Neuronal stem cell (in vitro differentiated cells): ENCODE measurements at regions not wholly inside any gene's neighbourhood (a gene's known extent, or its start where the extent isn't known, plus 50 kb on each side); places are given as distances from the start of the nearest gene placed in this dataset.

ENCODE experiments used
- DNase-seq: peaks from one replicate; pipeline ENCODE4 v3.0.0-alpha.2; 2013; ENCODE audit warnings: low spot score
- H2AFZ ChIP-seq: one replicate; pipeline ENCODE4 v1.6.1; 2013; ENCODE audit warnings: mild to moderate bottlenecking, low read length, inconsistent platforms
- H2AK5ac ChIP-seq: 2 replicates; pipeline ENCODE4 v1.6.1; 2013; ENCODE audit warnings: low read depth, mild to moderate bottlenecking, inconsistent platforms, low read length, moderate library complexity, mixed read lengths
- H2BK120ac ChIP-seq: 2 replicates; pipeline ENCODE4 v1.6.1; 2013; ENCODE audit warnings: low read depth, mild to moderate bottlenecking, inconsistent platforms, low read length, moderate library complexity, mixed read lengths
- H2BK12ac ChIP-seq: one replicate; pipeline ENCODE4 v1.6.1; 2013; ENCODE audit warnings: low read length, inconsistent platforms
- H2BK15ac ChIP-seq: 2 replicates; pipeline ENCODE4 v1.6.1; 2013; ENCODE audit warnings: mild to moderate bottlenecking, low read length, inconsistent platforms, mixed read lengths
- H2BK5ac ChIP-seq: one replicate; pipeline ENCODE4 v1.6.1; 2013; ENCODE audit warnings: inconsistent platforms, mild to moderate bottlenecking, low read length, moderate library complexity
- H3K14ac ChIP-seq: one replicate; pipeline ENCODE4 v1.6.1; 2013; ENCODE audit warnings: low read length, inconsistent platforms
- H3K18ac ChIP-seq: 2 replicates; pipeline ENCODE4 v1.6.1; 2013; ENCODE audit warnings: low read length, inconsistent platforms
- H3K23ac ChIP-seq: 2 replicates; pipeline ENCODE4 v1.6.1; 2013; ENCODE audit warnings: low read depth, mild to moderate bottlenecking, mixed read lengths, low read length, inconsistent platforms; ENCODE audit not compliant: poor library complexity
- H3K27ac ChIP-seq: replicated peaks from 3 replicates; pipeline ENCODE4 v1.5.1; 2013; ENCODE audit warnings: low read length, inconsistent platforms
- H3K27me3 ChIP-seq, 3 experiments: 2 replicates each; pipeline ENCODE4 v1.6.1; 2013; ENCODE audit warnings: low read length in 3 of 3, mild to moderate bottlenecking in 2 of 3, inconsistent platforms in 1 of 3, low read depth in 1 of 3, mixed read lengths in 1 of 3, moderate library complexity in 1 of 3; ENCODE audit not compliant: control insufficient read depth in 3 of 3, insufficient read depth in 3 of 3
- H3K36me3 ChIP-seq, 2 donors: replicated peaks in 1 of 2; 2 replicates each; pipeline ENCODE4 v1.6.1; 2013; ENCODE audit warnings: low read length in 2 of 2; ENCODE audit not compliant: control insufficient read depth in 2 of 2, insufficient read depth in 2 of 2
- H3K4ac ChIP-seq: 2 replicates; pipeline ENCODE4 v1.6.1; 2013; ENCODE audit warnings: inconsistent platforms, mild to moderate bottlenecking, low read length, moderate library complexity
- H3K4me1 ChIP-seq, 2 donors: 1 replicate in 1 of 2; 2 replicates in 1 of 2; pipeline ENCODE4 v1.6.1; 2013; ENCODE audit warnings: low read length in 2 of 2, low read depth in 1 of 2; ENCODE audit not compliant: control insufficient read depth in 2 of 2, insufficient read depth in 1 of 2
- H3K4me2 ChIP-seq: one replicate; pipeline ENCODE4 v1.6.1; 2013; ENCODE audit warnings: mild to moderate bottlenecking, low read length, inconsistent platforms; ENCODE audit not compliant: insufficient read depth, poor library complexity, severe bottlenecking
- H3K4me3 ChIP-seq, 2 donors: 2 replicates each; pipeline ENCODE4 v1.5.1; 2013; ENCODE audit warnings: low read length in 2 of 2, mild to moderate bottlenecking in 2 of 2, inconsistent platforms in 1 of 2, moderate library complexity in 1 of 2
- H3K79me1 ChIP-seq: one replicate; pipeline ENCODE4 v1.6.1; 2013; ENCODE audit warnings: low read depth, mild to moderate bottlenecking, inconsistent platforms, low read length, moderate library complexity
- H3K9ac ChIP-seq: one replicate; pipeline ENCODE4 v1.6.1; 2013; ENCODE audit warnings: mild to moderate bottlenecking, low read depth, low read length, inconsistent platforms; ENCODE audit not compliant: poor library complexity
- H3K9me3 ChIP-seq, 2 donors: replicated peaks in 1 of 2; 2 replicates each; pipeline versions ENCODE3 to v1.6.1; 2013; ENCODE audit warnings: low read length in 2 of 2, mild to moderate bottlenecking in 2 of 2, inconsistent platforms in 1 of 2, low read depth in 1 of 2, mixed read lengths in 1 of 2, moderate library complexity in 1 of 2; ENCODE audit not compliant: control insufficient read depth in 2 of 2, insufficient read depth in 1 of 2
- H4K8ac ChIP-seq: one replicate; pipeline ENCODE4 v1.6.1; 2013; ENCODE audit warnings: low read depth, mild to moderate bottlenecking, inconsistent platforms, low read length, moderate library complexity
- H4K91ac ChIP-seq: one replicate; pipeline ENCODE4 v1.6.1; 2013; ENCODE audit warnings: low read length, low read depth, mild to moderate bottlenecking, inconsistent platforms; ENCODE audit not compliant: poor library complexity
- WGBS, 2 donors: extraction: QIAGEN DNeasy Blood & Tissue Kit; methylation state at CpG; one replicate each; pipeline ENCODE4 v1.1.7; 2013; ENCODE audit warnings: missing lambda C conversion rate in 2 of 2, mixed read lengths in 1 of 2; ENCODE audit not compliant: insufficient read length in 2 of 2, insufficient replicate concordance in 1 of 2; ENCODE audit errors: extremely low coverage in 2 of 2; 5-methylcytosine and 5-hydroxymethylcytosine counted together

DNA sequence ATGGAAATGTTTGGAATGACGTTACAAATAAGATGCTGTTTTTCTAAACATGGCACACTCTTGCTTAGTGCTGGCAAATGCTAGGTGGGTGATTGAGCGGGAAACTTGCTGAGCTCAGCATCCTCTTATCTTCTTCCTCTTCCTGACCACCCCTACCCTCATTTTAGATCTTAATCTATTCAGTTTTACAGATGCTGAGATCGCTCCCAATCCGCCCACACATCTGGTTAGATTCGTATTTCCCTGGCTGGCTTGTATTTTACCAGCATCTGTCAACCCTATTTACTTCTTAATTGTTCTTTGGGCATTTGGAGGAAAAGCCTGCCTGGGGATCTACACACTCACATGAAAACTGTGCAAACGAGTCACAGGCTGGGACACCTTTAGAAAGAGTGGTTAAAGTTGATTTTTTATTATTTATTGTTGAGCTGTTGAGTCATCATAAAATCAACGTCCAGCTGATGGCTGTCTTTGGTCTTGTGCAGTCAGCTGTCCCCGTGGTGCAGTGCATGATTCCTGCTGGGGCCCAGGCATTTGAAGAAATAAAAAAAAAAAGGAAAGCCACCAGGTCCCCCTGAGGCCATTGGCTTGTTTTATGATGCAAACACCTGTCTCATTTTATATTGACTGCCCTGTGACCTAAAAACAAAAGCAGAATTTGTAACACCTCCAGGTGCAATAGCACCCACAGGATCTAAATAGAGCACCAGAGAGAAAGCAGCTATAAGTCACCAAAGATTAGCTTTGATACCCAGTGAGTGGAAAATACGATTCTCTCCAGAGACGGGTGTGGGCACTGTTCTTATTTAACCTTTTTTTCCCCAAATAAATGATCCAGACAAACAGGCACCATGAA is 258.6 kb downstream of the HS3ST3B1 start:
- H3K4me1 ChIP-seq, result peaks cover 0 to 3% of the 10 kb centered on the region in 2 donors
- no peaks in the 10 kb centered on the region for H3K9me3 ChIP-seq
- no peak overlapping the region for H3K4me2 ChIP-seq
- no peak overlapping the region for H3K4me3 ChIP-seq
- no peak overlapping the region for H3K23ac ChIP-seq
- no peak overlapping the region for H4K8ac ChIP-seq
- no peaks in the 10 kb centered on the region for H3K79me1 ChIP-seq
- DNase-seq, result no peak
- H2BK5ac ChIP-seq, result no peak overlapping the region
- H2BK120ac ChIP-seq, result no peak overlapping the region
- H3K27ac ChIP-seq, result no peak overlapping the region
- H2AFZ ChIP-seq, result no peak overlapping the region
- no peak overlapping the region for H2AK5ac ChIP-seq
- no peaks in the 10 kb centered on the region for H3K36me3 ChIP-seq
- H3K18ac ChIP-seq, result no peak overlapping the region
- H2BK12ac ChIP-seq, result no peak overlapping the region
- H3K14ac ChIP-seq, result no peak overlapping the region
- WGBS, 2 donors, result no CpG with 5 or more reads among the region's 10 CpGs
- H3K9ac ChIP-seq, result no peak overlapping the region
- H2BK15ac ChIP-seq, result no peak overlapping the region
- no peak overlapping the region for H3K4ac ChIP-seq
- no peak overlapping the region for H4K91ac ChIP-seq
- H3K27me3 ChIP-seq, result no peaks in the 10 kb centered on the region

DNA sequence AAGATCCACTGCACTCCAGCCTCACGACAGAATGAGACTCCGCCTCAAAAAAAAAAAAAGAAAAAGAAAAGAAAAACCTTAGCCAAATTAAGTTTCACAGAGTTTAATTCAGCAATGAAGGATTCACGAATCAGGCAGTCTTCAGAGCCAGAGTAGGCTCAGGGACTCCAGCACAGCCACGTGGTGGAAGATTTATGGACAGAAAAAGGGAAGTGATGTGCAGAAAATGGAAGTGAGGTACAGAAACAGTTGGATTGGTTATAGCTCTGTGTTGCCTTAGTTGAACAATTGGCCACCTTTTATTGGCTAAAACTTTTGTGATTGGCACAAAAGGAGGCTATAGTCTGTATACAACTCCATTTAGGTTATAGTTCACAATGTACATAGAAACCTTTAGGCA is 256.6 kb downstream of the HS3ST3B1 start:
- Histone ChIP-seq H3K18ac (no peak overlapping the region), H3K4me3 (no peak overlapping the region), H3K4me2 (no peak overlapping the region), H3K36me3 (no peaks in the 10 kb centered on the region), H2BK15ac (no peak overlapping the region), H4K8ac (no peak overlapping the region), H3K4me1 (peaks cover 0 to 8% of the 10 kb centered on the region in 2 donors), H2BK5ac (no peak overlapping the region), H3K79me1 (no peaks in the 10 kb centered on the region), H3K27me3 (no peaks in the 10 kb centered on the region), H3K27ac (no peak overlapping the region), H2AFZ (peak overlapping the region; percentile 19), H3K9me3 (no peaks in the 10 kb centered on the region), H3K4ac (no peak overlapping the region), H3K9ac (no peak overlapping the region), H2BK12ac (no peak overlapping the region), H2BK120ac (no peak overlapping the region), H3K23ac (no peak overlapping the region), H4K91ac (no peak overlapping the region), H3K14ac (no peak overlapping the region), H2AK5ac (no peak overlapping the region)
- no CpG with 5 or more reads among the region's 4 CpGs for WGBS, 2 donors
- no peak for DNase-seq

DNA sequence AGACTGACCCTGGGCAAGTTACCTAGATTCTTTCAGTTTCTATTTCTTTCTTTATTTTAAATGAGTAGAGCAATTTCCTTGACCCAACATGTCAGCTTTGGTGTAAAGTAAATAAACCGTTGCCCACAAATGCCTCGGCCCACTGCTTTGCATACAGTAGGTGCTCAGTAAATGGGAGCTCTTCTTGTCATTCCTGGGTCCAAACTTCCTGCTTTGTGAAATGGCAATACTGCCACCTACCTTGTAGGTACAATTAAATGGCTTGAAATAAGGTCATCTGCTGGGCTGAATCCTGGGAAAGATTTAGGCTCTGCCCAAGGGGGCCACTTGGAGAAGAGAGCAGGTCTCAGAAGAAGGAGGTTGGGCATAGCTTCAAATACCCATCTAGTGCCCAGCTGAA is 253.0 kb downstream of the HS3ST3B1 start:
- Histone ChIP-seq H3K27me3 (no peaks in the 10 kb centered on the region), H4K8ac (no peak overlapping the region), H2BK12ac (no peak overlapping the region), H2BK120ac (no peak overlapping the region), H2BK5ac (no peak overlapping the region), H3K23ac (no peak overlapping the region), H2AFZ (no peak overlapping the region), H3K79me1 (no peaks in the 10 kb centered on the region), H2BK15ac (no peak overlapping the region), H3K27ac (no peak overlapping the region), H3K4me2 (no peak overlapping the region), H3K4me1 (peaks cover 0 to 8% of the 10 kb centered on the region in 2 donors), H3K14ac (no peak overlapping the region), H3K9me3 (no peaks in the 10 kb centered on the region), H3K9ac (no peak overlapping the region), H4K91ac (no peak overlapping the region), H3K18ac (no peak overlapping the region), H3K36me3 (no peaks in the 10 kb centered on the region), H2AK5ac (no peak overlapping the region), H3K4ac (no peak overlapping the region), H3K4me3 (no peak overlapping the region)
- WGBS, 2 donors, result no CpG with 5 or more reads among the region's 2 CpGs
- DNase-seq, result no peak

DNA sequence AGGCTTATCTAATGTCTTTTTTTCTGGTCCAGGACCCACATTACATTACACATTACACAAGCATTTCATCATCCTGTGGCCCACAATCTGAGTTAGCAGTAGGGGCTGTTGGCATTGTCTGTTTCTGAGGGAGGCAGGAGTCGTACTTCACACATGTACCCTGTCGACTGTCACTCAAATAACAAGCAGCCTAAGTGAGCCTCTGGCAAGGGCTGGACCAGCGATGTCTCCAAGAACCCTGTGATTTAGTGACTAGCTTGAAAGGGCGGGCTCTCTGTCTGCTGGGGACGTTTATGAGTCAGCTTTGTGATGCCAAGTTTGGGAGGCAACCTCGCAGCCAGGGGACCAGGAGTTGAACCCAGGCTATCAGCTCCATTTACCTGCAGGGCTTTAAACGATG is 251.4 kb downstream of the HS3ST3B1 start:
- H3K18ac ChIP-seq, result no peak overlapping the region
- H4K91ac ChIP-seq, result no peak overlapping the region
- no peaks in the 10 kb centered on the region for H3K79me1 ChIP-seq
- H3K4me1 ChIP-seq, result peaks cover 0 to 8% of the 10 kb centered on the region in 2 donors
- WGBS, 2 donors, result no CpG with 5 or more reads among the region's 7 CpGs
- H2BK12ac ChIP-seq, result no peak overlapping the region
- no peak overlapping the region for H2BK5ac ChIP-seq
- no peak for DNase-seq
- no peak overlapping the region for H3K9ac ChIP-seq
- no peaks in the 10 kb centered on the region for H3K27me3 ChIP-seq
- no peak overlapping the region for H3K27ac ChIP-seq
- no peak overlapping the region for H3K4me2 ChIP-seq
- H2AFZ ChIP-seq, result peak overlapping the region; percentile 77
- no peaks in the 10 kb centered on the region for H3K9me3 ChIP-seq
- no peak overlapping the region for H2BK120ac ChIP-seq
- no peaks in the 10 kb centered on the region for H3K36me3 ChIP-seq
- H3K14ac ChIP-seq, result no peak overlapping the region
- H3K23ac ChIP-seq, result no peak overlapping the region
- H4K8ac ChIP-seq, result no peak overlapping the region
- H3K4ac ChIP-seq, result no peak overlapping the region
- H2BK15ac ChIP-seq, result no peak overlapping the region
- no peak overlapping the region for H2AK5ac ChIP-seq
- no peak overlapping the region for H3K4me3 ChIP-seq
